DOHH2 (cell line): ENCODE measurements at regions not wholly inside any gene's neighbourhood (a gene's known extent, or its start where the extent isn't known, plus 50 kb on each side); places are given as distances from the start of the nearest gene placed in this dataset.
"Not testable (repeated sequence)": the region's sequence is repeated elsewhere in the genome, so short reads cannot be mapped to it uniquely, and the experiment has no call there.

Experiments used
- EZH2phosphoT487 ChIP-seq: fragments of 200-600 bp; sonication (generic); IDR thresholded peaks from 2 replicates; pipeline ENCODE4 v1.6.1; 2017; ENCODE audit warnings: borderline replicate concordance, mild to moderate bottlenecking, antibody characterized with exemption, low read length, moderate library complexity, mixed read lengths
- TF ChIP-seq, protein P1 (sequence below): fragments of 200-600 bp; sonication (generic); IDR thresholded peaks from one replicate; pipeline ENCODE4 v1.5.1; 2014; ENCODE audit warnings: antibody characterized with exemption, mild to moderate bottlenecking, low read depth, low read length; ENCODE audit not compliant: poor library complexity, severe bottlenecking

DNA sequence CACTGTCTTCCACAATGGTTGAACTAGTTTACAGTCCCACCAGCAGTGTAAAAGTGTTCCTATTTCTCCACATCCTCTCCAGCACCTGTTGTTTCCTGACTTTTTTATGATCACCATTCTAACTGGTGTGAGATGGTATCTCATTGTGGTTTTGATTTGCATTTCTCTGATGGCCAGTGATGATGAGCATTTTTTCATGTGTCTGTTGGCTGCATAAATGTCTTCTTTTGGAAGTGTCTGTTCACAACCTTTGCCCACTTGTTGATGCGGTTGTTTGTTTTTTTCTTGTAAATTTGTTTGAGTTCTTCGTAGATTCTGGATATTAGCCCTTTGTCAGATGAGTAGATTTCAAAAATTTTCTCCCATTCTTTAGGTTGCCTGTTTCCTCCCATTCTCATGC, 194.0 kb upstream of the IL12B start:
- TF ChIP-seq, protein P1, sequence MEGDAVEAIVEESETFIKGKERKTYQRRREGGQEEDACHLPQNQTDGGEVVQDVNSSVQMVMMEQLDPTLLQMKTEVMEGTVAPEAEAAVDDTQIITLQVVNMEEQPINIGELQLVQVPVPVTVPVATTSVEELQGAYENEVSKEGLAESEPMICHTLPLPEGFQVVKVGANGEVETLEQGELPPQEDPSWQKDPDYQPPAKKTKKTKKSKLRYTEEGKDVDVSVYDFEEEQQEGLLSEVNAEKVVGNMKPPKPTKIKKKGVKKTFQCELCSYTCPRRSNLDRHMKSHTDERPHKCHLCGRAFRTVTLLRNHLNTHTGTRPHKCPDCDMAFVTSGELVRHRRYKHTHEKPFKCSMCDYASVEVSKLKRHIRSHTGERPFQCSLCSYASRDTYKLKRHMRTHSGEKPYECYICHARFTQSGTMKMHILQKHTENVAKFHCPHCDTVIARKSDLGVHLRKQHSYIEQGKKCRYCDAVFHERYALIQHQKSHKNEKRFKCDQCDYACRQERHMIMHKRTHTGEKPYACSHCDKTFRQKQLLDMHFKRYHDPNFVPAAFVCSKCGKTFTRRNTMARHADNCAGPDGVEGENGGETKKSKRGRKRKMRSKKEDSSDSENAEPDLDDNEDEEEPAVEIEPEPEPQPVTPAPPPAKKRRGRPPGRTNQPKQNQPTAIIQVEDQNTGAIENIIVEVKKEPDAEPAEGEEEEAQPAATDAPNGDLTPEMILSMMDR = not testable (repeated sequence)
- not testable (repeated sequence) for TF ChIP-seq EZH2phosphoT487
